ENCODE measurements at regions not wholly inside any gene's neighbourhood (a gene's known extent, or its start where the extent isn't known, plus 50 kb on each side); places are given as distances from the start of the nearest gene placed in this dataset.

DNA sequence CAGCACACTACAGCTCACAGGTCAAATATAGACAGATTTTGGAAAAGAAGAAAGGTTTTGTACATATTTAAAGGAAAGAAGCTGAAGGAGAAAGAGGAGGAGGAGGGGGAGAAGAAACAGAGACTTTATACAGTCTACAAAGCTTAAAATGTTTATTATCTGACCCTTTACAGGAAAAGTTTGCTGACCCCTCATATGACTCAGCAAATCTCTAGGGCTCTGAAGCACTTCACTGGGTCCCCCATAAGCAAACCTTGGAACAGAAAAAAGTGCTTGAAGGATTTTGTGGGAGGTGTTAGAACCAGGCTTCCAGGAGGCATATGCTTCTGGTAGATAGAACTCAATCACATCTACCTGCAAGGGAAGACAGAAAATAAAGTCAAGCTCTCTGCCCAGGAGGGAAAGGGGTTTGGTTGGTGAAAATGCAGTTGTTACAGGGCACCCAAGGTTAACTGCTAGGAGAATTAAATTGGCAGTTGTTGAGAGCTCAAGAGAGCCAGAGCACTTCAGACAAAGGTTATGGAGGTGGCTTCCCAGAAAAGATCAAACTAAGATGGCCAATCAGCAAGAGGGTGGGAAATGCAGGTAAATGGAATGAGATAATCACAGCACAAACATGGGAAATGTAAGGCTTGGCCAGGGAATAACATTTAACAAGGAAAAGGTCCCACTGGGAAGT is 207.4 kb upstream of the SGK1 start:
- intact Hi-C loops (cut with DNase I; ENCODE audit: low total_unique reads) (no loop called here), in situ Hi-C loops (cut with MboI; ENCODE audit: low pct_ligation_motif_present in 1 of 4, low pct_unique_long_range_greater_than_20kb in 1 of 4, low sequenced_read_pairs in 3 of 4) (no loop called here)
- Histone ChIP-seq H3K4me1 (peaks cover 0 to 5% (median 0%) of the 10 kb centered on the region in 4 donors), H3K27me3 (no peaks in the 10 kb centered on the region), H3K9me3 (no peaks in the 10 kb centered on the region), H3K36me3 (no peaks in the 10 kb centered on the region), H3K27ac (no peak overlapping the region), H3K4me3 (no peak overlapping the region)
- no peak for TF ChIP-seq POLR2AphosphoS5 (IDR thresholded peaks at IDR 0.05)
- TF ChIP-seq EP300 (IDR thresholded peaks at IDR 0.05; ENCODE audit: low read depth), result no peak
- TF ChIP-seq, protein P1, sequence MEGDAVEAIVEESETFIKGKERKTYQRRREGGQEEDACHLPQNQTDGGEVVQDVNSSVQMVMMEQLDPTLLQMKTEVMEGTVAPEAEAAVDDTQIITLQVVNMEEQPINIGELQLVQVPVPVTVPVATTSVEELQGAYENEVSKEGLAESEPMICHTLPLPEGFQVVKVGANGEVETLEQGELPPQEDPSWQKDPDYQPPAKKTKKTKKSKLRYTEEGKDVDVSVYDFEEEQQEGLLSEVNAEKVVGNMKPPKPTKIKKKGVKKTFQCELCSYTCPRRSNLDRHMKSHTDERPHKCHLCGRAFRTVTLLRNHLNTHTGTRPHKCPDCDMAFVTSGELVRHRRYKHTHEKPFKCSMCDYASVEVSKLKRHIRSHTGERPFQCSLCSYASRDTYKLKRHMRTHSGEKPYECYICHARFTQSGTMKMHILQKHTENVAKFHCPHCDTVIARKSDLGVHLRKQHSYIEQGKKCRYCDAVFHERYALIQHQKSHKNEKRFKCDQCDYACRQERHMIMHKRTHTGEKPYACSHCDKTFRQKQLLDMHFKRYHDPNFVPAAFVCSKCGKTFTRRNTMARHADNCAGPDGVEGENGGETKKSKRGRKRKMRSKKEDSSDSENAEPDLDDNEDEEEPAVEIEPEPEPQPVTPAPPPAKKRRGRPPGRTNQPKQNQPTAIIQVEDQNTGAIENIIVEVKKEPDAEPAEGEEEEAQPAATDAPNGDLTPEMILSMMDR (IDR thresholded peaks at IDR 0.05), result no peak
- no peak for TF ChIP-seq POLR2A (IDR thresholded peaks at IDR 0.05)
- no peak for DNase-seq

DNA sequence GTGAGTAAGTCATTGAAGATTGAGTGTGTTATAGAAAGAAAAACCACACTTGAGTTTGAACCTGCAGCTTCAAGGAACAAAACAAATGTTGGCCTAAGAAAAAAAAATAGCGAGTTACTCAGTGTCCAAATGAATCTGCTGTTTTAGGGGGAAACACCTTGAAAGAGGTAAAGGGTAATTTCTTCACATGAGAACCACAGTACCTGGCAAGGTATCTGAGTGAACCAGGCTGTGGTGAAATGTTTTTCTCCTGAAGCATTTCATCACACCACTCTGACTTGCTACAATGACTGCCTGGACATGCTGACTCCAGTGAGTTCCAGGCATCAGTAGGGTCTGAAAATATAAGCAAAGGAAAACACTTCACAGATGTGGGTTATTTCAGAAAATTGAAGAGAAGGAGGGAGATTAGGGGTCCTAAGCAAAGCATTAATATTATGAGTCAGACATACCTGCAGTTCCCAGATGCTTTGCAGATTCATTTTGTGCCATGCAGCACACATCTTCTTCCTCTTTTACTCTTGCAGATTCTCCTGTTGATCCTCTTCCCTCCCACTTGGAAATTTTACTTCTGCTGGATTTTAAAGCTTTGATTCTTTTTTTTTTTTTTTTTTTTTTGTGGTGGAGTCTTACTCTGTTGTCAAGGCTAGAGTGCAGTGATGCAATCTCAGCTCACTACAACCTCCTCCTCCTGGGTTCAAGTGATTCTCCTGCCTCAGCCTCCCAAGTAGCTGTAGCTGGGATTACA is 206.2 kb upstream of the SGK1 start:
- DNase-seq, result no peak
- in situ Hi-C loops (cut with MboI; ENCODE audit: low pct_ligation_motif_present in 1 of 4, low pct_unique_long_range_greater_than_20kb in 1 of 4, low sequenced_read_pairs in 3 of 4) (no loop called here), intact Hi-C loops (cut with DNase I; ENCODE audit: low total_unique reads) (no loop called here)
- Histone ChIP-seq H3K4me1 (peaks cover 0 to 7% (median 3%) of the 10 kb centered on the region in 4 donors), H3K27me3 (no peaks in the 10 kb centered on the region), H3K36me3 (no peaks in the 10 kb centered on the region), H3K27ac (no peak overlapping the region), H3K4me3 (no peak overlapping the region), H3K9me3 (no peaks in the 10 kb centered on the region)
- WGBS, 2 donors (ENCODE audit: low coverage in 1 of 2), result 83 to 100% methylated on average over 1 of the region's 1 CpG
- TF ChIP-seq POLR2AphosphoS5 (IDR thresholded peaks at IDR 0.05) (no peak), EP300 (IDR thresholded peaks at IDR 0.05; ENCODE audit: low read depth) (no peak), POLR2A (IDR thresholded peaks at IDR 0.05) (no peak)
- TF ChIP-seq, protein P1 (IDR thresholded peaks at IDR 0.05), result no peak

DNA sequence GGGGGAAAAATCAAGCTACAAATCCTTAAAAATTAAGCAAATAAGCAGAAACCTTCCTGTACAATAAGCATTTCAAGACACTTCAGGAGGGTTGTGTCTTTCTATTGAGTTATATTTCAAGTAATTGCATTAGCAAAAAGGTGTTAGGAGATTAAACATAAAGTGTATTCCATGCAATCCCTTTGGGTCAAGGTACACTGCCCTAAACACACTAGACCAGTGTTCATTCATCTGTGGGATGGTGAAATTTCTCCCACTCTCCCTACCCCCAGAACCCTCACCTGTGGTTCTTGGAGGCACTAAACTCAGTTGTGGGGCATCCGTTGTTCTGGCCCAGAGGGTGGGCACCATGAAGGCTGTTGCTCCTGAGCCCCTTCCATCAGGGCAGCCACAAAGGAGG is 205.1 kb upstream of the SGK1 start:
- Histone ChIP-seq H3K9me3 (no peaks in the 10 kb centered on the region), H3K4me1 (peaks cover 0 to 12% (median 3%) of the 10 kb centered on the region in 4 donors), H3K27ac (no peak overlapping the region), H3K27me3 (no peaks in the 10 kb centered on the region), H3K36me3 (no peaks in the 10 kb centered on the region), H3K4me3 (no peak overlapping the region)
- TF ChIP-seq EP300 (IDR thresholded peaks at IDR 0.05; ENCODE audit: low read depth) (no peak), POLR2AphosphoS5 (IDR thresholded peaks at IDR 0.05) (no peak), POLR2A (IDR thresholded peaks at IDR 0.05) (no peak)
- TF ChIP-seq, protein P1 (IDR thresholded peaks at IDR 0.05), result no peak
- DNase-seq, result no peak
- intact Hi-C loops (cut with DNase I; ENCODE audit: low total_unique reads), result no loop called here
- in situ Hi-C loops (cut with MboI; ENCODE audit: low pct_ligation_motif_present in 1 of 4, low pct_unique_long_range_greater_than_20kb in 1 of 4, low sequenced_read_pairs in 3 of 4), result no loop called here
- WGBS, 2 donors (ENCODE audit: low coverage in 1 of 2), result 100% methylated on average over 1 of the region's 1 CpG

DNA sequence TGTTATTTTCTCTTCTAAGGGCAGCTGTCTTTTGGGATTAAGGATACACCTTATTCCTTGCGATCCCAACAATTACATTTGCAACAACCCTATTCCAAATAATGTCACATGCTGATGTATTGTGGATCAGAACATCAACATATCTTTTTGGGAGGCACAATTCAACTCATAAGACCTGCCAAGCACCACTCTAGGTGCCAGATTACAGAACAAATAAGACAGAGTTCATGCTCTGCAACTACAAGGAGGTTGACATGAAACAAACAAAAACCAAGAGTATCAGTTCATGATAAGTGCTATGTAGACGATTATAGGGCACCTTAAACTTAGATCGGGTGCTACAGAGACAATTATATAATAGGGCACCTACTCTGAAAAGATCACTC is 203.2 kb upstream of the SGK1 start:
- 78 to 96% methylated on average over 2 to 3 of the region's 3 CpGs for WGBS, 2 donors (ENCODE audit: low coverage in 1 of 2)
- Histone ChIP-seq H3K4me3 (no peak overlapping the region), H3K27ac (no peak overlapping the region), H3K27me3 (no peaks in the 10 kb centered on the region), H3K36me3 (no peaks in the 10 kb centered on the region), H3K9me3 (no peaks in the 10 kb centered on the region), H3K4me1 (peaks cover 0 to 25% (median 3%) of the 10 kb centered on the region in 4 donors)
- in situ Hi-C loops (cut with MboI; ENCODE audit: low pct_ligation_motif_present in 1 of 4, low pct_unique_long_range_greater_than_20kb in 1 of 4, low sequenced_read_pairs in 3 of 4), result no loop called here
- TF ChIP-seq POLR2AphosphoS5 (IDR thresholded peaks at IDR 0.05) (no peak), EP300 (IDR thresholded peaks at IDR 0.05; ENCODE audit: low read depth) (no peak), POLR2A (IDR thresholded peaks at IDR 0.05) (no peak)
- TF ChIP-seq, protein P1 (IDR thresholded peaks at IDR 0.05), result no peak
- no peak for DNase-seq
- intact Hi-C loops (cut with DNase I; ENCODE audit: low total_unique reads), result no loop called here

Data from transverse colon (tissue), 4 donors.